Mesenchymal stem cell (in vitro differentiated cells and primary cell): ENCODE measurements at regions not wholly inside any gene's neighbourhood (a gene's known extent, or its start where the extent isn't known, plus 50 kb on each side); places are given as distances from the start of the nearest gene placed in this dataset.

ENCODE experiments used
- DNase-seq: peaks from one replicate; pipeline ENCODE4 v3.0.0-alpha.2; 2013
- H2AFZ ChIP-seq: one replicate; pipeline ENCODE4 v1.6.1; 2013; ENCODE audit warnings: low read depth, mild to moderate bottlenecking, control low read depth, inconsistent platforms, low read length, moderate library complexity
- H2AK5ac ChIP-seq: 2 replicates; pipeline ENCODE4 v1.6.1; 2013; ENCODE audit warnings: low read length, moderate library complexity, mild to moderate bottlenecking, inconsistent platforms; ENCODE audit not compliant: severe bottlenecking
- H2BK120ac ChIP-seq: one replicate; pipeline ENCODE4 v1.6.1; 2013; ENCODE audit warnings: low read depth, mild to moderate bottlenecking, inconsistent platforms, low read length, moderate library complexity
- H2BK12ac ChIP-seq, 2 experiments: one replicate each; pipeline ENCODE4 v1.6.1; 2013; ENCODE audit warnings: inconsistent platforms in 2 of 2, low read length in 2 of 2, mild to moderate bottlenecking in 2 of 2, moderate library complexity in 2 of 2, control low read depth in 1 of 2
- H2BK15ac ChIP-seq: one replicate; pipeline ENCODE4 v1.6.1; 2013; ENCODE audit warnings: mild to moderate bottlenecking, low read depth, inconsistent platforms; ENCODE audit not compliant: poor library complexity, severe bottlenecking
- H2BK5ac ChIP-seq: 2 replicates; pipeline ENCODE4 v1.6.1; 2013; ENCODE audit warnings: low read depth, mild to moderate bottlenecking, low read length, control low read depth, inconsistent platforms; ENCODE audit not compliant: poor library complexity, severe bottlenecking
- H3K14ac ChIP-seq, 2 experiments: one replicate each; pipeline ENCODE4 v1.6.1; 2013; ENCODE audit warnings: inconsistent platforms in 2 of 2, low read length in 2 of 2, control low read depth in 1 of 2, mild to moderate bottlenecking in 1 of 2, moderate library complexity in 1 of 2
- H3K18ac ChIP-seq, 2 experiments: one replicate each; pipeline ENCODE4 v1.6.1; 2013; ENCODE audit warnings: inconsistent platforms in 2 of 2, low read length in 2 of 2, control low read depth in 1 of 2, low read depth in 1 of 2, mild to moderate bottlenecking in 1 of 2
- H3K23ac ChIP-seq, 2 experiments: one replicate each; pipeline ENCODE4 v1.6.1; 2013; ENCODE audit warnings: inconsistent platforms in 2 of 2, low read length in 2 of 2, mild to moderate bottlenecking in 2 of 2, moderate library complexity in 2 of 2, control low read depth in 1 of 2
- H3K27ac ChIP-seq: 2 replicates; pipeline ENCODE4 v1.5.1; 2013; ENCODE audit warnings: mild to moderate bottlenecking, moderate library complexity, low read length, control low read depth, inconsistent platforms; ENCODE audit not compliant: poor library complexity, severe bottlenecking
- H3K27me3 ChIP-seq, 2 experiments: 2 replicates each; pipeline versions ENCODE4 v1.6.1 to v1.7.0; 2013; ENCODE audit warnings: low read length in 2 of 2, mild to moderate bottlenecking in 2 of 2, moderate library complexity in 2 of 2, control low read depth in 1 of 2, inconsistent platforms in 1 of 2; ENCODE audit not compliant: control insufficient read depth in 1 of 2, insufficient read depth in 1 of 2
- H3K36me3 ChIP-seq, 2 experiments: 2 replicates each; pipeline versions ENCODE4 v1.6.1 to v1.7.0; 2013; ENCODE audit warnings: low read length in 2 of 2, control low read depth in 1 of 2, inconsistent platforms in 1 of 2, low read depth in 1 of 2, mild to moderate bottlenecking in 1 of 2; ENCODE audit not compliant: insufficient read depth in 2 of 2, control insufficient read depth in 1 of 2
- H3K4ac ChIP-seq, 2 experiments: one replicate each; pipeline ENCODE4 v1.6.1; 2013; ENCODE audit warnings: inconsistent platforms in 2 of 2, low read length in 2 of 2, mild to moderate bottlenecking in 2 of 2, moderate library complexity in 2 of 2, control low read depth in 1 of 2, low read depth in 1 of 2
- H3K4me1 ChIP-seq: 2 replicates; pipeline ENCODE4 v1.6.1; 2013; ENCODE audit warnings: low read depth, low read length, control low read depth; ENCODE audit not compliant: control insufficient read depth, insufficient read depth
- H3K4me2 ChIP-seq: 2 replicates; pipeline ENCODE4 v1.6.1; 2013; ENCODE audit warnings: low read length, mild to moderate bottlenecking, inconsistent platforms; ENCODE audit not compliant: poor library complexity, severe bottlenecking
- H3K4me3 ChIP-seq, 2 experiments: 2 replicates each; pipeline versions ENCODE4 v1.5.1 to v1.7.0; 2013; ENCODE audit warnings: low read length in 2 of 2, mild to moderate bottlenecking in 2 of 2, control low read depth in 1 of 2, low read depth in 1 of 2; ENCODE audit not compliant: insufficient read depth in 1 of 2
- H3K79me1 ChIP-seq: replicated peaks from 2 replicates; pipeline ENCODE4 v1.6.1; 2013; ENCODE audit warnings: mild to moderate bottlenecking, control low read depth, low read length, inconsistent platforms; ENCODE audit not compliant: poor library complexity, severe bottlenecking
- H3K9ac ChIP-seq: 2 replicates; pipeline ENCODE4 v1.7.0; 2013; ENCODE audit warnings: mild to moderate bottlenecking, low read length, moderate library complexity
- H3K9me3 ChIP-seq: 2 replicates; pipeline ENCODE4 v1.7.0; 2013; ENCODE audit warnings: mild to moderate bottlenecking, low read length; ENCODE audit not compliant: control insufficient read depth
- H4K8ac ChIP-seq: one replicate; pipeline ENCODE4 v1.6.1; 2013; ENCODE audit warnings: inconsistent platforms, mild to moderate bottlenecking, low read length, moderate library complexity
- H4K91ac ChIP-seq: one replicate; pipeline ENCODE4 v1.6.1; 2013; ENCODE audit warnings: mild to moderate bottlenecking, low read length, inconsistent platforms
- WGBS: methylation state at CpG from one replicate; pipeline ENCODE4 v1.1.7; 2013; ENCODE audit warnings: mixed read lengths; 5-methylcytosine and 5-hydroxymethylcytosine counted together

DNA sequence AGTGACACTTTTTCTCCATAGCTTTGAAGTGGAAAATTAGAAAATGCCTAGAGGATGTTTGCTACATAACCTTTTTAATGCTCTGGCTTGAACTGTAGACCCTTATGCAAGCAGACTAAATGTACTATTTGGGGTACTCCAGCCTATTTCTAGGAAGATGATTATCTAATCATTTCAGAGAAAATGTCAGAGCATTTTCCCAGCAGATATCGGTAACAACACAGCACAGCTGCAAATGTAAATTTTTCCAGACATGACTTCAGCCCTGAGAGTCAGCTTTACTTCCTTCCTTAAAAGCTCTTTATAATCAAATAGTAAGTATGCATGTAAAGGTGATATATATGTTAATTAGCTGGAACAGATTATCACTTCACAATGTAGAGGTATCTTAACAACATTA, 1647.1 kb downstream of the SUCLG1 start:
- Histone ChIP-seq H2BK120ac (no peak overlapping the region), H2BK5ac (no peak overlapping the region), H4K91ac (no peak overlapping the region), H2AFZ (no peak overlapping the region), H3K9me3 (no peaks in the 10 kb centered on the region), H3K27ac (no peak overlapping the region), H3K36me3 (no peaks in the 10 kb centered on the region), H3K4me3 (no peak overlapping the region), H3K18ac (no peak overlapping the region), H4K8ac (no peak overlapping the region), H2AK5ac (no peak overlapping the region), H3K4me2 (no peak overlapping the region), H3K14ac (no peak overlapping the region), H3K4ac (no peak overlapping the region), H2BK12ac (no peak overlapping the region), H3K27me3 (no peaks in the 10 kb centered on the region), H2BK15ac (no peak overlapping the region), H3K9ac (no peak overlapping the region), H3K79me1 (no peaks in the 10 kb centered on the region), H3K23ac (no peak overlapping the region), H3K4me1 (no peaks in the 10 kb centered on the region)
- no peak for DNase-seq
- WGBS, result no CpG with 5 or more reads among the region's 1 CpG

DNA sequence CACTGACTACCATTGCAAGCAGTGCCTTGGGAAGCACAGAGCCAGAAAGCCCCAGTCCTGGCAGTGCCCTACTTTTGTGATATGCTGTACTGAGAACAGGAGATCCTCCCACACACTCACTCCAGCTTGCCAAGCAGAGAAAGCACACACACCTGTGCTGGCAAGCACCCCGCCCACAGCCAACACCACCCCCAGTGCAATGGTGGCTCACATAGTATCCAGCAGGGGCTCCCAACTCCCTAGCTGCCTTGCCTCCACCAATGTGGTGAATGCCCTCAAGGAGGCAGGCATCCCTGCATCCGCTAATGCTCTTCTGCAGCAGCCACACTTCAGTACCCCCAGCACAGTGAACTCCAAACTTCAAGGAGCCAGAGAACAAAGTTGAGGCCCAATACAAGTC, 1655.8 kb downstream of the SUCLG1 start:
- no peak overlapping the region for H2BK15ac ChIP-seq
- peaks cover 39% of the 10 kb centered on the region for H3K9me3 ChIP-seq
- no peak overlapping the region for H2AFZ ChIP-seq
- no peak overlapping the region for H3K27ac ChIP-seq
- no peaks in the 10 kb centered on the region for H3K79me1 ChIP-seq
- H3K4me3 ChIP-seq, result no peak overlapping the region
- no peaks in the 10 kb centered on the region for H3K27me3 ChIP-seq
- no peaks in the 10 kb centered on the region for H3K36me3 ChIP-seq
- DNase-seq, result no peak
- H3K4ac ChIP-seq, result no peak overlapping the region
- no peaks in the 10 kb centered on the region for H3K4me1 ChIP-seq
- no peak overlapping the region for H2BK5ac ChIP-seq
- H3K9ac ChIP-seq, result no peak overlapping the region
- H3K18ac ChIP-seq, result no peak overlapping the region
- no peak overlapping the region for H3K23ac ChIP-seq
- no peak overlapping the region for H3K4me2 ChIP-seq
- no peak overlapping the region for H2BK12ac ChIP-seq
- H4K8ac ChIP-seq, result no peak overlapping the region
- H2BK120ac ChIP-seq, result no peak overlapping the region
- no peak overlapping the region for H2AK5ac ChIP-seq
- 82% methylated on average over 2 of the region's 2 CpGs for WGBS
- H3K14ac ChIP-seq, result no peak overlapping the region
- H4K91ac ChIP-seq, result no peak overlapping the region

DNA sequence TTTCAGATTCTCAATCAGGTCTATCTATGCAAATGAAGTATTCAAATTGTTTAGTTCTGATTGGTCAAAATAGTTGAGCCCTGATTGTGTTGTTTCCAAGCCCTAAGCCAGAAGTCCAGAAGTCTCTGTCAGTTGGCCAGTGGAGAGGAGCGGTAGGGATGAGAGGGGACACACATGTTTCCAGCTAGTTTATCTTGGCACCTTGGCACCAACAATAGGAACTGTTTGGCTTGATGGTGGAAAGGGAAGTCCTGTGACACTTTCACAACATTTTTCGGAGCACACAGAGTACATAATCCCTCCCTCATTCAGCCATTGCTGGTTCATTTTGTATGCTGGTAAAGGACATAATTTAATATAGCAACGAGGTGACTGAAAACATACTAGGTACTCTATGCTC, 1661.6 kb downstream of the SUCLG1 start:
- Histone ChIP-seq H2AK5ac (no peak overlapping the region), H3K4me1 (no peaks in the 10 kb centered on the region), H3K79me1 (no peaks in the 10 kb centered on the region), H3K27me3 (no peaks in the 10 kb centered on the region), H3K4me2 (no peak overlapping the region), H2AFZ (no peak overlapping the region), H4K8ac (no peak overlapping the region), H3K36me3 (no peaks in the 10 kb centered on the region), H3K23ac (no peak overlapping the region), H2BK15ac (no peak overlapping the region), H4K91ac (no peak overlapping the region), H3K14ac (no peak overlapping the region), H2BK120ac (no peak overlapping the region), H2BK5ac (no peak overlapping the region), H2BK12ac (no peak overlapping the region), H3K27ac (no peak overlapping the region), H3K4me3 (no peak overlapping the region), H3K9me3 (peaks cover 10% of the 10 kb centered on the region), H3K18ac (no peak overlapping the region), H3K4ac (no peak overlapping the region), H3K9ac (no peak overlapping the region)
- 100% methylated on average over 1 of the region's 3 CpGs for WGBS
- DNase-seq, result no peak

DNA sequence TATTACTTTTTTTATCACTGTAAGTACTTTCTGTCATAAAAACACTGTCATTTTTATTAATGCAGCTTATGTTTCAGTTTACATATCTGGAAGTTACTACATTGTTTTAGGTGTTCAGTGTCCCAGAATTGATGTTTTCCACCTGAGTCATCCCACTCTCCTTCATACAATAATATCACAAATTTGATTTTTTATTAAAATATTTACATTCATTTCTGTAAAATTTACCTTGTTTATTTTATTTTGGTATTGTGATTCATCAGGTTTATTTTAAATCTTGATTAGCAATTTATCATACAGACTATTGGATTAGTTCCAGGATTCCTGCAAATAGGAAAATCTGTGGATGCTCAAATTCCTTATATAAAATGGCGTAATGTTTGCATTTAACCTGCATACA, 1662.9 kb downstream of the SUCLG1 start:
- Histone ChIP-seq H2AFZ (no peak overlapping the region), H2BK5ac (no peak overlapping the region), H3K9me3 (no peaks in the 10 kb centered on the region), H4K8ac (no peak overlapping the region), H2BK120ac (no peak overlapping the region), H3K4me2 (no peak overlapping the region), H3K4me1 (no peaks in the 10 kb centered on the region), H3K4me3 (no peak overlapping the region), H2BK15ac (no peak overlapping the region), H3K79me1 (no peaks in the 10 kb centered on the region), H2BK12ac (no peak overlapping the region), H3K18ac (no peak overlapping the region), H3K27me3 (no peaks in the 10 kb centered on the region), H3K36me3 (no peaks in the 10 kb centered on the region), H2AK5ac (no peak overlapping the region), H4K91ac (no peak overlapping the region), H3K23ac (no peak overlapping the region), H3K27ac (no peak overlapping the region), H3K9ac (no peak overlapping the region), H3K14ac (no peak overlapping the region), H3K4ac (no peak overlapping the region)
- DNase-seq, result no peak
- no CpG with 5 or more reads among the region's 1 CpG for WGBS
